H1 (cell line): ENCODE measurements at regions not wholly inside any gene's neighbourhood (a gene's known extent, or its start where the extent isn't known, plus 50 kb on each side); places are given as distances from the start of the nearest gene placed in this dataset.

Experiments used
- CTCF ChIA-PET: fragments of 300-600 bp; sonication (Branson Sonifier 250); formaldehyde crosslinking; loops from one replicate; lab custom pipeline; 2021; ENCODE audit not compliant: partially characterized antibody; lab: Charles Lee
- POLR2A ChIA-PET: fragments of 300-600 bp; sonication (Branson Sonifier 250); formaldehyde crosslinking; loops from one replicate; lab custom pipeline; 2021; ENCODE audit warnings: inconsistent platforms; ENCODE audit not compliant: partially characterized antibody; lab: Charles Lee
- DNase-seq, 2 experiments: peaks; one replicate each; pipeline versions ENCODE4 v3.0.0 to v3.0.0-alpha.2; 2010 to 2022; ENCODE audit warnings: low spot score in 2 of 2, low read depth in 1 of 2, mixed read lengths in 1 of 2
- FAIRE-seq: peaks from 2 replicates; lab custom pipeline; 2011; peaks lifted over from hg19 to GRCh38; lab: Jason Lieb, UNC
- H2AFZ ChIP-seq: 2 replicates; pipeline ENCODE4 v1.8.1; 2012; ENCODE audit warnings: low read length, inconsistent platforms
- H2AK5ac ChIP-seq: 2 replicates; pipeline ENCODE4 v1.6.1; 2013; ENCODE audit warnings: low read depth, low read length
- H2BK120ac ChIP-seq: replicated peaks from 2 replicates; pipeline ENCODE3; 2013; ENCODE audit warnings: low read depth, low read length, inconsistent platforms
- H2BK12ac ChIP-seq: 2 replicates; pipeline ENCODE4 v1.6.1; 2013; ENCODE audit warnings: low read depth, low read length
- H2BK15ac ChIP-seq: 2 replicates; pipeline ENCODE4 v1.6.1; 2013; ENCODE audit warnings: low read length
- H2BK20ac ChIP-seq: 2 replicates; pipeline ENCODE4 v1.6.1; 2013; ENCODE audit warnings: low read length
- H2BK5ac ChIP-seq: 2 replicates; pipeline ENCODE4 v1.6.1; 2013; ENCODE audit warnings: low read depth, low read length
- H3K14ac ChIP-seq: 2 replicates; pipeline ENCODE4 v1.6.1; 2013; ENCODE audit warnings: inconsistent platforms; ENCODE audit not compliant: insufficient read length
- H3K18ac ChIP-seq: 2 replicates; pipeline ENCODE4 v1.6.1; 2013; ENCODE audit warnings: low read length; ENCODE audit errors: extremely low read depth
- H3K23ac ChIP-seq: 2 replicates; pipeline ENCODE4 v1.6.1; 2013; ENCODE audit warnings: inconsistent platforms; ENCODE audit not compliant: insufficient read length
- H3K23me2 ChIP-seq: 2 replicates; pipeline ENCODE4 v1.6.1; 2013; ENCODE audit warnings: low read depth, low read length
- H3K27ac ChIP-seq: 2 replicates; pipeline ENCODE4 v1.6.1; 2011; ENCODE audit warnings: low read depth, low read length, inconsistent platforms
- H3K27me3 ChIP-seq, 4 experiments: replicated peaks in 1 of 4; 1 replicate in 1 of 4; 2 replicates in 3 of 4; pipeline versions ENCODE4 v1.6.1 to v1.8.1; 2011 to 2013; ENCODE audit warnings: low read length in 3 of 4, mild to moderate bottlenecking in 3 of 4, inconsistent platforms in 2 of 4, mixed read lengths in 2 of 4, moderate library complexity in 1 of 4; ENCODE audit not compliant: control insufficient read depth in 3 of 4, insufficient read depth in 3 of 4; ENCODE audit errors: extremely low read depth in 1 of 4
- H3K36me3 ChIP-seq, 4 experiments: 2 replicates each; pipeline versions ENCODE4 v1.6.1 to v1.8.1; 2011 to 2013; ENCODE audit warnings: mild to moderate bottlenecking in 4 of 4, low read length in 3 of 4, moderate library complexity in 2 of 4, control low read depth in 1 of 4, inconsistent platforms in 1 of 4; ENCODE audit not compliant: insufficient read depth in 4 of 4, control insufficient read depth in 2 of 4
- H3K4ac ChIP-seq: replicated peaks from 2 replicates; pipeline ENCODE3; 2013; ENCODE audit warnings: low read length, low read depth, mixed read lengths, inconsistent platforms; ENCODE audit not compliant: insufficient read length
- H3K4me1 ChIP-seq, 4 experiments: replicated peaks in 1 of 4; 1 replicate in 1 of 4; 2 replicates in 3 of 4; pipeline versions ENCODE4 v1.6.1 to v1.8.1; 2011 to 2013; ENCODE audit warnings: low read length in 3 of 4, inconsistent platforms in 2 of 4, mixed read lengths in 1 of 4; ENCODE audit not compliant: insufficient read depth in 4 of 4, control insufficient read depth in 3 of 4
- H3K4me2 ChIP-seq, 2 experiments: 2 replicates each; pipeline versions ENCODE4 v1.6.1 to v1.8.1; 2011 to 2013; ENCODE audit warnings: low read depth in 2 of 2, low read length in 2 of 2, control low read depth in 1 of 2, inconsistent platforms in 1 of 2, mild to moderate bottlenecking in 1 of 2; ENCODE audit not compliant: insufficient read depth in 1 of 2
- H3K4me3 ChIP-seq, 4 experiments: fragments of 200-600, 300-600 bp in 1 of 4; sonication (generic), shearing (Covaris generic), sonication (Bioruptor Twin) in 1 of 4; 2 replicates each; pipeline versions ENCODE4 v1.5.1 to v1.8.1; 2011 to 2016; ENCODE audit warnings: low read length in 4 of 4, low read depth in 3 of 4, control low read depth in 2 of 4, inconsistent platforms in 2 of 4, mild to moderate bottlenecking in 2 of 4, mixed read lengths in 1 of 4, moderate library complexity in 1 of 4; ENCODE audit not compliant: insufficient read depth in 2 of 4; ENCODE audit errors: extremely low read depth in 1 of 4
- H3K56ac ChIP-seq: replicated peaks from 2 replicates; pipeline ENCODE3; 2013; ENCODE audit warnings: low read depth, mild to moderate bottlenecking, mixed read lengths, low read length, inconsistent platforms; ENCODE audit not compliant: insufficient read length
- H3K79me1 ChIP-seq: 2 replicates; pipeline ENCODE4 v1.6.1; 2013; ENCODE audit warnings: low read depth, low read length, control low read depth
- H3K79me2 ChIP-seq, 2 experiments: 2 replicates each; pipeline versions ENCODE4 v1.6.1 to v1.8.1; 2012 to 2013; ENCODE audit warnings: low read length in 2 of 2, mild to moderate bottlenecking in 2 of 2, inconsistent platforms in 1 of 2; ENCODE audit not compliant: insufficient read depth in 2 of 2, control insufficient read depth in 1 of 2
- H3K9ac ChIP-seq, 4 experiments: replicated peaks in 1 of 4; 1 replicate in 1 of 4; 2 replicates in 3 of 4; pipeline versions ENCODE4 v1.6.1 to v1.8.1; 2011 to 2013; ENCODE audit warnings: low read depth in 3 of 4, low read length in 3 of 4, control low read depth in 2 of 4, mild to moderate bottlenecking in 2 of 4, moderate library complexity in 2 of 4, inconsistent platforms in 1 of 4; ENCODE audit errors: extremely low read depth in 1 of 4
- H3K9me3 ChIP-seq, 2 experiments: 2 replicates each; pipeline versions ENCODE4 v1.6.1 to v1.8.1; 2012 to 2013; ENCODE audit warnings: mild to moderate bottlenecking in 2 of 2, moderate library complexity in 2 of 2, control low read depth in 1 of 2, inconsistent platforms in 1 of 2, low read depth in 1 of 2, low read length in 1 of 2, mixed read lengths in 1 of 2; ENCODE audit not compliant: insufficient read depth in 2 of 2
- H4K20me1 ChIP-seq, 2 experiments: replicated peaks in 1 of 2; 2 replicates each; pipeline versions ENCODE3 to v1.8.1; 2011 to 2013; ENCODE audit warnings: inconsistent platforms in 2 of 2, low read length in 2 of 2, mild to moderate bottlenecking in 1 of 2; ENCODE audit not compliant: insufficient read depth in 2 of 2, control insufficient read depth in 1 of 2
- H4K5ac ChIP-seq: 2 replicates; pipeline ENCODE4 v1.6.1; 2013; ENCODE audit warnings: low read length, low read depth, mixed read lengths, inconsistent platforms; ENCODE audit not compliant: insufficient read length
- H4K8ac ChIP-seq: 2 replicates; pipeline ENCODE4 v1.8.0; 2013; ENCODE audit warnings: mild to moderate bottlenecking, moderate library complexity, low read length, inconsistent platforms; ENCODE audit not compliant: insufficient read depth; ENCODE audit errors: extremely low read depth
- H4K91ac ChIP-seq: replicated peaks from 2 replicates; pipeline ENCODE3; 2013; ENCODE audit warnings: low read length, mixed read lengths, inconsistent platforms; ENCODE audit not compliant: insufficient read length
- CHD2 ChIP-seq: IDR thresholded peaks from 2 replicates; pipeline ENCODE4 v1.6.1; 2012; ENCODE audit warnings: low read length, improper control_type of control experiment
- KDM1A ChIP-seq: fragments of 200-600, 300-600 bp; sonication (generic); IDR thresholded peaks from 2 replicates; pipeline ENCODE4 v1.7.1; 2016; ENCODE audit warnings: mild to moderate bottlenecking, low read length, borderline replicate concordance
- RAD21 ChIP-seq, 2 experiments: IDR thresholded peaks in 1 of 2; conservative IDR thresholded peaks in 1 of 2; 2 replicates each; pipeline ENCODE4 v1.6.1; 2011; ENCODE audit warnings: low read depth in 2 of 2, low read length in 2 of 2, improper control_type of control experiment in 1 of 2, inconsistent platforms in 1 of 2, mild to moderate bottlenecking in 1 of 2, moderate library complexity in 1 of 2
- SIRT6 ChIP-seq: IDR thresholded peaks from one replicate; pipeline ENCODE4 v1.7.1; 2012; ENCODE audit warnings: low read length, inconsistent platforms
- TEAD4 ChIP-seq: IDR thresholded peaks from 2 replicates; pipeline ENCODE4 v1.6.1; 2012; ENCODE audit warnings: low read depth, low read length, inconsistent platforms, mixed read lengths
- YY1 ChIP-seq: IDR thresholded peaks from 2 replicates; pipeline ENCODE4 v1.6.1; 2011; ENCODE audit warnings: low read depth, mild to moderate bottlenecking, low read length
- WGBS, 2 experiments: shearing (Covaris generic) in 1 of 2; methylation state at CpG; one replicate each; pipeline versions ENCODE4 v1.1.6 to v1.1.7; 2013 to 2015; ENCODE audit warnings: low lambda C conversion rate in 2 of 2, mixed read lengths in 2 of 2, inconsistent platforms in 1 of 2, low coverage in 1 of 2, missing lambda C conversion rate in 1 of 2; ENCODE audit not compliant: insufficient replicate concordance in 2 of 2, insufficient coverage in 1 of 2, insufficient read length in 1 of 2; ENCODE audit errors: extremely low coverage in 1 of 2, missing lambda C conversion rate in 1 of 2; 5-methylcytosine and 5-hydroxymethylcytosine counted together

DNA sequence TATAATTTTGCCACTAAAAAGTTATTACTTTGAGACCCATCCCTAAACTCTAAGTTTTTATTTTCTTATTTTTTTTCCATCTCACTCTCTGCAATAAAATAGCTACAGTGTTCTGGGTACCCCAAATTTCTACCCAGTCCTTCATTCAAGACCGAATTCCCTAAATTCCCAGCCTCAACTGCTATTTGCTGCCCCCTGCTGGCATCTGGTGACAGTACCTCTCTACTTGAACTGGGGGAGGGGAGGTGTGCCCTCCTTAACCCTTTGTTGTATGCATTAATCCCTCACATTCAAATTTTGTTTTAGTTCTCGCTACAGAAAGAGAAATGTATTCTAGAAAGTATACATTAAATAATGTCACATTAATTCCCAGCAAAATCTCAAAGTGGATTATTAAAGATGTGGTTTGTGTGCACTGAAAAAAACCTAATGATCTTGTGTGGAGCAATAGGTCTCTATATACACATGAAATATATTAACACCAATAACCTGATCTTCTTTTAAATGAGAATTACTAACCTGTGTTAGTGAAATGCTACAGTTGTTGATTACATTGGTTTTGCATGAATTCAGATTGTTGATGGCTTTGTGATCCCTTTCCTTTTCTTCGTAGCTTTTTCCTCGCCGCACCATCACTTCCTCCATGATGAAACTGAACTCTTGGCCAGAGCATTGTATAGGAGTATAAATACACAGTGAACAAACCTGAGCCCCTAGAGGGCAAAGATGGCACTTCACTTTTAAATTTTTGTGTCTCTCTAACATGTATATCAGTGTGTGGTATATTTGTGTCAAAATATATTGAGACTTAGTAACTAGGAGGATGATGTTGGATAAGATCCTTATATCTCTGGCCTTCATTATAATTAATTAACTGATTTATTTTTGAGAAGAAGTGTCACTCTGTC lies 590.0 kb downstream of the METTL15 start:
- CTCF ChIA-PET, result interaction anchor here (0.5 to 3.5 kb wide), 23 partner anchors 9 to 999 kb away, joined by 3 to 8 read pairs (median 3); no protein-coding TSS in a partner anchor
- peak; percentile 92 for FAIRE-seq
- 71% methylated on average over 5 of the region's 5 CpGs; no CpG with 5 or more reads in 1 of the 2 experiments for WGBS, 2 experiments
- TF ChIP-seq TEAD4 (peak; percentile 95), CHD2 (peak; percentile 77), RAD21 (IDR thresholded peaks at IDR 0.05 in 1 of 2, conservative IDR thresholded peaks at IDR 0.05 in 1 of 2; ENCODE audit: low read depth in 2 of 2, low read length in 2 of 2) (peak; percentile 83 to 88), KDM1A (0 out of 2 replicates have a peak, but pooled peaks have one; percentile 22), YY1 (0 out of 2 replicates have a peak, but pooled peaks have one; percentile 22), SIRT6 (no peak)

More for the DNA sequence above, 590.0 kb downstream of the METTL15 start:
- DNase-seq, result peak; percentile 60 to 91
- H4K8ac ChIP-seq, result no peak overlapping the region
- H2BK20ac ChIP-seq, result no peak overlapping the region
- H3K9me3 ChIP-seq, result no peaks in the 10 kb centered on the region
- H3K27ac ChIP-seq, result no peak overlapping the region
- no peak overlapping the region for H3K9ac ChIP-seq
- no peak overlapping the region for H3K4me2 ChIP-seq
- H2BK15ac ChIP-seq, result no peak overlapping the region
- H3K23ac ChIP-seq, result no peak overlapping the region
- no peaks in the 10 kb centered on the region for H3K79me1 ChIP-seq
- no peaks in the 10 kb centered on the region for H3K36me3 ChIP-seq
- H4K91ac ChIP-seq, result no peak overlapping the region
- H2AK5ac ChIP-seq, result no peak overlapping the region
- H2BK12ac ChIP-seq, result no peak overlapping the region
- no peak overlapping the region for H2BK5ac ChIP-seq
- no peak overlapping the region for H2BK120ac ChIP-seq
- H3K18ac ChIP-seq, result no peak overlapping the region
- H3K4ac ChIP-seq, result no peak overlapping the region
- no peak overlapping the region for H3K4me3 ChIP-seq
- H3K56ac ChIP-seq, result no peak overlapping the region
- no peak overlapping the region for H2AFZ ChIP-seq
- H3K14ac ChIP-seq, result no peak overlapping the region
- no peaks in the 10 kb centered on the region for H3K4me1 ChIP-seq
- no peaks in the 10 kb centered on the region for H4K20me1 ChIP-seq
- no peaks in the 10 kb centered on the region for H3K79me2 ChIP-seq
- H4K5ac ChIP-seq, result no peak overlapping the region
- POLR2A ChIA-PET, result no interaction called here
- H3K27me3 ChIP-seq, result no peaks in the 10 kb centered on the region
- no peaks in the 10 kb centered on the region for H3K23me2 ChIP-seq
